GM15510 (cell line): ENCODE measurements at regions not wholly inside any gene's neighbourhood (a gene's known extent, or its start where the extent isn't known, plus 50 kb on each side); places are given as distances from the start of the nearest gene placed in this dataset.

Source experiments
- POLR2A ChIP-seq: IDR thresholded peaks from 3 replicates; pipeline ENCODE4 v1.6.1; 2011; ENCODE audit warnings: borderline replicate concordance; ENCODE audit not compliant: insufficient read length; ENCODE audit errors: extremely low read depth

DNA sequence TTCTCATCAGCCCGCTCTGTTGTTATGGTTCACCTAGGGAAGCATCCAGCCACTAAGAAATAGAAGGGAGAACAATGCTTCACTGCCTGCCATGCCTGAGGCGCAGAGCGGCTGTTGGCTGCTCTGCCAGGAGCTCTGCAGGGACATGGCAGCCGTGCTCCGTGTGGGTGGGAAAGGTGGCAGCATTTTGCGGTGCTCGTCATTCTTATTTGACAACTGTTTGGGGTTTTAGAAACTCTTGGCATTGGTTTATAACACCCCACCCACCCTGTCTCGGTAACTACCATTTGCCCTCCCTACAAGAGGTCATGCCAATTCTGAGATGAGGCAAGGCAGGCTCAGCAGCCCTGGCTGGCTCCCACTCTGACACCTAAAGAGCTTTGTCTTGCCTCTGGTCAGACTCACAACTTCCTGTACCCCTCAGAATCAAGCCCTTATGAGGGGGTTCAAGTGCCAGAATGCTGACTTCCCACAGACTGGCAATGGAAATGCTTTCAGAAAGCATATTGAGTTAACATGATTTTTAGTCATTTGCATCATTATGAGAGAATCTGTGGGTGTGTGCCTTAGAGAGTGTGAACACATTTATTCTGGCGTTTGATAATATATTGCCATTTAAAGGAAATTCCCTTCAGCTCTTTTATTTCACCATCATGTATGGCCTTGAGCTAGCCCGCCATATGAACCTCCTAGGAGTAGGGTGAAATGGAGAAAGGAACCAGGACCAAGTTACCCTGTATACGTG lies 288.0 kb upstream of the ANKRD55 start:
- no peak for TF ChIP-seq POLR2A

DNA sequence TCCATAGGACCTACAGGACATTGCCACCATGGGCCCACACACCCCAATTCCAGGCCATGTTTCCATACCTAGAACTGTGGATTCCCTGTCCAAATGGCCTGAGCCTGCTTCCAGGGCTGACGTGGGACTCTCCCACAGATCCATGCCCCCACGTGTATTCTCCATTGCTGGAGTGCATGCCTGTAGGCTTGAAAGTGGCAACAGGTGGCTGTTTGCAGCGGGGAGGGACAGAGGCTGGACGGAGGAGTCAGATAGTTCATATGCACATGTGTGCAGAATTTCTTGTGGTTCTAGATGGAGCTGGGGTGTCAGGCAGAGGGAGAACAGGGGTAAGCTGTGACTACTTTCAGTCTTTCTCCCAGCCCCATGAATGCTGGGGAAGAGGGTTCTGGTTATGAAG lies 285.7 kb upstream of the ANKRD55 start:
- no peak for TF ChIP-seq POLR2A

GRCh38 chr5:56517011-56517416 lies 283.9 kb upstream of the ANKRD55 start:
- TF ChIP-seq POLR2A = no peak

GRCh38 chr5:56516441-56516840 lies 283.3 kb upstream of the ANKRD55 start:
- no peak for TF ChIP-seq POLR2A

DNA sequence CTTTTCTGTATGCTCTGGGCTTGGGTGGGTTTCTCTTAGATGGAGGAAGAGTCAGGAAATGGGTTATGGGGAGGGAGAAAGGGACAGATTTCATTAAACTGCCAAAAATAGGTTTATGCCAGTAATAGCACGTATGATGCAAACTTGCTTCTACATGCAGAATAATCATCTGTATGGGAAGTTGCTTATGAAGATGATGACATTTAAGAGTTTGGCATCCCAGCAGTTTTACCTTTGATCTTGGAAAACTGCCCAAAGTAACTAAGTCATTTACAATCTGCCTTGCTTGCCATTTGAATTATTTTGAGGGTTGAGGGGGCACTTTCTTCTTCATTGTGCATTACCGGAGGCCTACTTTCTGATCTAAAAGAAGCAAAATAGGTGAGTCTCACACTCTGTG lies 282.9 kb upstream of the ANKRD55 start:
- no peak for TF ChIP-seq POLR2A

DNA sequence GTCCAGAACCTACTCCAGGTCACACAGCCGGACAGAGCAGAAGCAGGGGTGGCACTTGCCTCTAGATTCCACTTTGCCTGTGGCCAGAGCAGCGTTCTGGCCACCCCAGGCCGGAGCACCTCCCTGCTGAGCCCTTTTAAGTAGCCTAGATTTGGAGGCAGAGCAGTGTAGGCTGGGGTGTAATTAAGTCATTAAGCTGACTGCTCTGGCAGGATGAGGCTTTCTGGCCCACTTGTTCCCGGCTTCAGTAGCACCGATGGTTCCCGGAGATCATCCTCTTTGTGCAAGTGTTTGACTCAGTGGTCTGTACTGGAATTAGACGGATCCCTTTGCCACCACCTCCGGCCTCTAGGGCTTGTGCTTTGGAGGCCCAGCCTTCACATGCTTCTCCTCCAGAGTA lies 281.9 kb upstream of the ANKRD55 start:
- no peak for TF ChIP-seq POLR2A

DNA sequence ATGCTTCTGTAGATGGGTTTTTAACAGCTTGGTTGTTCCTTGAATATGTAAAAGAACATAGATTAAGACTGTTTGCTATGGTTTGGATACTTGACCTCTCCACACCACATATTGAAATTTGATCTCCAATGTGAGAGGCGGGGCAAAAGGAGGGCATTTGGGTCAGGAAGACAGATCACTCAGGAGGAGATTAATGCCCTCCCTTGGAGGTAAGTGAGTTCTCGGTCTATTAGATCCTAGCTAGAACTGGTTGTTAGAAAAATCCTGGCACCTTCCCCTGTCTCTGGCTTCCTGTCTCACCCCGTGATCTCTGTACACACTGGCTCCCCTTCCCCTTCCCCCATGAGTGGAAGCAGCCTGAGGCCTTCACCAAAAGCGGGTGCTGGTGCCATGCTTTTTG lies 281.1 kb upstream of the ANKRD55 start:
- TF ChIP-seq POLR2A = no peak

DNA sequence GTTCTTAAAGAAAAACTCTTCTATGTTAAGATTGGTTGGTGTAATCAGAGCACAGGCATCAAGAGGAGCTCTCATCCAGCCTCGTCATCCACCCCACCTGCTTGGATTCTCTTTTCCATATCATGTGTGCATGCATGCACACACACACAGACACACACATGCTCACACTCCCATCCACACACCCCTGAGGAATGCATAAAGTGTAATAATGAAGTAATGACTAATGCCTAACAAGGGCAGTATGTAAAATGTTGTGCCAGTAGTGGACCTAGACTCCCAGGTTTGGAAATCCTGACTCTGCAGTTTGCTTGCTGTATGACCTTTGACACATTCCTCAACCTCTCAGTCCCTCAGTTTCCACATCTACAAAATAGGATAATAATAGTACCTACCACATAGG lies 280.0 kb upstream of the ANKRD55 start:
- no peak for TF ChIP-seq POLR2A

GRCh38 chr5:56512313-56512996 lies 279.3 kb upstream of the ANKRD55 start:
- TF ChIP-seq POLR2A = no peak

DNA sequence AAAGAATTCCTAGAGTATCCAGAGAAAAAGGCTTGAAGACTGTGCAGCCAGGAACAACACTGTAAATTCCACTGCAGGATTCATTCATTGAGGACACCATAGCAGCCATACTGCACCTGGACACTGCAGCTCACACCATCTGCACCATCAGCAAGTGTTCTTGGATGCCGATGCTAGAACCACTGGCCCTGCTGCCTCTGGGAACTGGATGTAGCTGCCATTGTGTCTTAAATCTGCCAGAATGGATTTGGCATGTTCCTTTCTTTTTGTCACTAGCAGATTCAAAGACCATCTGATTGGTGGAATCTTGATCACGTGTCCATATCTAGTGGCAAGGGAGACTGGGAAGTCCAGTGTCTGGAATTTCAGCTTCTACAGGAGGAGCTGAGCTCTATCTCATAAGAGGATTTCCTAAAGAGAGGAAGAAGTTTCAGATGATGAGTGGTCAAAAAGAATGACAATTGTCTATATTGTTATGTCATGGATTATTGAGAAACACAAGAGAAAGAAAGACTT lies 278.3 kb upstream of the ANKRD55 start:
- no peak for TF ChIP-seq POLR2A

GRCh38 chr5:56508249-56508648 lies 275.1 kb upstream of the ANKRD55 start:
- TF ChIP-seq POLR2A = no peak

- TF ChIP-seq POLR2A = no peak
Measured at GRCh38 chr5:56507351-56507930, 274.3 kb upstream of the ANKRD55 start.

GRCh38 chr5:56506211-56506965 lies 273.3 kb upstream of the ANKRD55 start:
- no peak for TF ChIP-seq POLR2A

GRCh38 chr5:56503929-56504328 lies 270.8 kb upstream of the ANKRD55 start:
- no peak for TF ChIP-seq POLR2A
